Liver (tissue), 8 donors: ENCODE measurements at regions not wholly inside any gene's neighbourhood (a gene's known extent, or its start where the extent isn't known, plus 50 kb on each side); places are given as distances from the start of the nearest gene placed in this dataset.

ENCODE experiments used
- DNase-seq: peaks from one replicate; pipeline ENCODE4 v3.0.0-alpha.2; 2017; ENCODE audit warnings: low spot score
- H3K27ac ChIP-seq, 2 donors: one replicate each; pipeline ENCODE4 v1.7.0; 2013; ENCODE audit warnings: inconsistent platforms in 2 of 2, low read length in 2 of 2, control low read depth in 1 of 2, low read depth in 1 of 2, mild to moderate bottlenecking in 1 of 2
- H3K27me3 ChIP-seq, 4 donors: one replicate each; pipeline versions ENCODE4 v1.6.1 to v1.7.0; 2013; ENCODE audit warnings: low read length in 3 of 4, inconsistent platforms in 1 of 4, mild to moderate bottlenecking in 1 of 4, moderate library complexity in 1 of 4; ENCODE audit not compliant: control insufficient read depth in 4 of 4, insufficient read depth in 4 of 4
- H3K36me3 ChIP-seq, 4 donors: one replicate each; pipeline versions ENCODE4 v1.6.1 to v1.7.0; 2013; ENCODE audit warnings: low read length in 3 of 4, mild to moderate bottlenecking in 3 of 4, low read depth in 1 of 4, moderate library complexity in 1 of 4; ENCODE audit not compliant: control insufficient read depth in 4 of 4, insufficient read depth in 3 of 4
- H3K4me1 ChIP-seq, 4 donors: one replicate each; pipeline versions ENCODE4 v1.6.1 to v1.7.0; 2013; ENCODE audit warnings: low read length in 3 of 4, mild to moderate bottlenecking in 3 of 4, moderate library complexity in 1 of 4; ENCODE audit not compliant: control insufficient read depth in 4 of 4, insufficient read depth in 4 of 4
- H3K4me3 ChIP-seq, 3 donors: one replicate each; pipeline versions ENCODE4 v1.6.1 to v1.7.0; 2013; ENCODE audit warnings: low read length in 3 of 3, control low read depth in 1 of 3, low read depth in 1 of 3, mild to moderate bottlenecking in 1 of 3
- H3K9ac ChIP-seq, 2 donors: one replicate each; pipeline ENCODE4 v1.7.0; 2013; ENCODE audit warnings: low read length in 2 of 2, mild to moderate bottlenecking in 2 of 2, moderate library complexity in 2 of 2, control low read depth in 1 of 2, low read depth in 1 of 2
- H3K9me3 ChIP-seq, 4 donors: one replicate each; pipeline versions ENCODE4 v1.6.1 to v1.7.0; 2013; ENCODE audit warnings: low read length in 3 of 4; ENCODE audit not compliant: control insufficient read depth in 4 of 4
- EGR1 ChIP-seq, 2 donors: IDR thresholded peaks; 2 replicates each; pipeline ENCODE4 v1.6.1; 2016 to 2018; ENCODE audit warnings: antibody characterized with exemption in 2 of 2, low read depth in 2 of 2
- FOXA1 ChIP-seq: IDR thresholded peaks from 2 replicates; pipeline ENCODE4 v1.6.1; 2016; ENCODE audit warnings: antibody characterized with exemption
- FOXA2 ChIP-seq: IDR thresholded peaks from 2 replicates; pipeline ENCODE4 v1.6.1; 2016; ENCODE audit warnings: antibody characterized with exemption
- GABPA ChIP-seq, 2 donors: IDR thresholded peaks in 1 of 2; conservative IDR thresholded peaks in 1 of 2; 2 replicates each; pipeline ENCODE4 v1.6.1; 2016; ENCODE audit warnings: antibody characterized with exemption in 2 of 2, mild to moderate bottlenecking in 1 of 2, moderate library complexity in 1 of 2
- HNF4A ChIP-seq, 2 donors: conservative IDR thresholded peaks; 2 replicates each; pipeline ENCODE4 v1.6.1; 2016; ENCODE audit warnings: antibody characterized with exemption in 2 of 2, mild to moderate bottlenecking in 2 of 2
- HNF4G ChIP-seq: IDR thresholded peaks from 2 replicates; pipeline ENCODE4 v1.6.1; 2016; ENCODE audit warnings: antibody characterized with exemption
- RAD21 ChIP-seq, 2 donors: IDR thresholded peaks; 2 replicates each; pipeline ENCODE4 v1.6.1; 2016; ENCODE audit warnings: antibody characterized with exemption in 2 of 2, mild to moderate bottlenecking in 2 of 2
- YY1 ChIP-seq: IDR thresholded peaks from 2 replicates; pipeline ENCODE4 v1.6.1; 2016; ENCODE audit warnings: antibody characterized with exemption, mild to moderate bottlenecking
- WGBS: extraction: QIAGEN DNeasy Blood & Tissue Kit; methylation state at CpG from one replicate; pipeline ENCODE4 v1.1.7; 2013; 5-methylcytosine and 5-hydroxymethylcytosine counted together
- TF ChIP-seq, protein P1 (sequence below): IDR thresholded peaks from 2 replicates; pipeline ENCODE4 v1.6.1; 2016; ENCODE audit warnings: antibody characterized with exemption
- TF ChIP-seq, protein P2 (sequence below): IDR thresholded peaks from 2 replicates; pipeline ENCODE4 v1.6.1; 2016; ENCODE audit warnings: antibody characterized with exemption
- TF ChIP-seq, protein P3 (sequence below): IDR thresholded peaks from 2 replicates; pipeline ENCODE4 v1.6.1; 2016; ENCODE audit warnings: antibody characterized with exemption
- TF ChIP-seq, protein P4 (sequence below): fragments of 150-350 bp; IDR thresholded peaks from 2 replicates; pipeline ENCODE4 v1.5.1; 2017; ENCODE audit warnings: improper control_type of control experiment, low read depth, low read length; ENCODE audit not compliant: missing input control
- donor health status: healthy.
- donor health status: healthy.
- donor health status: healthy.
- donor health status: healthy.
- donor health status: healthy.

GRCh38 chr6:169342710-169343109 is 89.1 kb upstream of the THBS2 start:
- H3K9ac ChIP-seq: no peak overlapping the region
- no peak for DNase-seq
- no peak overlapping the region for H3K4me3 ChIP-seq
- TF ChIP-seq GABPA (IDR thresholded peaks at IDR 0.05 in 1 of 2, conservative IDR thresholded peaks at IDR 0.05 in 1 of 2): no peak
- TF ChIP-seq, protein P1, sequence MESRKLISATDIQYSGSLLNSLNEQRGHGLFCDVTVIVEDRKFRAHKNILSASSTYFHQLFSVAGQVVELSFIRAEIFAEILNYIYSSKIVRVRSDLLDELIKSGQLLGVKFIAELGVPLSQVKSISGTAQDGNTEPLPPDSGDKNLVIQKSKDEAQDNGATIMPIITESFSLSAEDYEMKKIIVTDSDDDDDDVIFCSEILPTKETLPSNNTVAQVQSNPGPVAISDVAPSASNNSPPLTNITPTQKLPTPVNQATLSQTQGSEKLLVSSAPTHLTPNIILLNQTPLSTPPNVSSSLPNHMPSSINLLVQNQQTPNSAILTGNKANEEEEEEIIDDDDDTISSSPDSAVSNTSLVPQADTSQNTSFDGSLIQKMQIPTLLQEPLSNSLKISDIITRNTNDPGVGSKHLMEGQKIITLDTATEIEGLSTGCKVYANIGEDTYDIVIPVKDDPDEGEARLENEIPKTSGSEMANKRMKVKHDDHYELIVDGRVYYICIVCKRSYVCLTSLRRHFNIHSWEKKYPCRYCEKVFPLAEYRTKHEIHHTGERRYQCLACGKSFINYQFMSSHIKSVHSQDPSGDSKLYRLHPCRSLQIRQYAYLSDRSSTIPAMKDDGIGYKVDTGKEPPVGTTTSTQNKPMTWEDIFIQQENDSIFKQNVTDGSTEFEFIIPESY: no peak
- TF ChIP-seq, protein P2, sequence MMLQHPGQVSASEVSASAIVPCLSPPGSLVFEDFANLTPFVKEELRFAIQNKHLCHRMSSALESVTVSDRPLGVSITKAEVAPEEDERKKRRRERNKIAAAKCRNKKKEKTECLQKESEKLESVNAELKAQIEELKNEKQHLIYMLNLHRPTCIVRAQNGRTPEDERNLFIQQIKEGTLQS: no peak
- no peak for TF ChIP-seq HNF4A (conservative IDR thresholded peaks at IDR 0.05)
- no peak for TF ChIP-seq FOXA1
- no peak for TF ChIP-seq FOXA2
- TF ChIP-seq RAD21 (IDR thresholded peaks at IDR 0.05): no peak
- no peak for TF ChIP-seq HNF4G
- WGBS: 74% methylated on average over 3 of the region's 3 CpGs
- H3K9me3 ChIP-seq: peaks cover 0 to 4% (median 0%) of the 10 kb centered on the region in 4 donors
- no peak overlapping the region for H3K27ac ChIP-seq
- H3K4me1 ChIP-seq: no peaks in the 10 kb centered on the region
- peaks cover 0 to 2% (median 0%) of the 10 kb centered on the region in 4 donors for H3K27me3 ChIP-seq
- H3K36me3 ChIP-seq: no peaks in the 10 kb centered on the region

DNA sequence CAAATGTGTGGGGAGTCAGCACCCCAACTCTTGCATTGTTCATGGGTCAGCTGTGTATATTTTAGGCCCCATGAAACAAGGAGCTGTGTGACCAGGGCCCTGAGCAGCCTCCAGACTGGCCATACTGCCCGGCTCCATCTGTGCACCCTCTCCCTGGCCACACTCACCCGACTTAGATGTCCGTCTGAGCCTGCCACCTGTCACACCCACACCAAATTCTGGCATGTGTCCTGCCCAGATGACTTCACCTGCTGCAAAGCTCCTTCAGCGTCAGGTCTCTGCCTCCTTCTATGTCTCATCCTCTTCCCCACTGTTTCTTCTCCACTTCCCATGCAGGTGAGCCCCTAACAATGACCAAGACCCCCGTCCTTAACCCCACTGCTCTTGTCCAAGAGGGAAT is 88.1 kb upstream of the THBS2 start:
- Histone ChIP-seq H3K36me3 (no peaks in the 10 kb centered on the region), H3K4me3 (no peak overlapping the region), H3K9me3 (peaks cover 0 to 4% (median 0%) of the 10 kb centered on the region in 4 donors), H3K4me1 (no peaks in the 10 kb centered on the region), H3K27me3 (peaks cover 0 to 2% (median 0%) of the 10 kb centered on the region in 4 donors), H3K9ac (no peak overlapping the region), H3K27ac (no peak overlapping the region)
- 79% methylated on average over 5 of the region's 5 CpGs for WGBS
- TF ChIP-seq, protein P1: no peak
- TF ChIP-seq EGR1 (IDR thresholded peaks at IDR 0.05; ENCODE audit: low read depth in 2 of 2) (no peak), FOXA1 (no peak), YY1 (no peak), HNF4G (no peak)
- TF ChIP-seq, protein P3, sequence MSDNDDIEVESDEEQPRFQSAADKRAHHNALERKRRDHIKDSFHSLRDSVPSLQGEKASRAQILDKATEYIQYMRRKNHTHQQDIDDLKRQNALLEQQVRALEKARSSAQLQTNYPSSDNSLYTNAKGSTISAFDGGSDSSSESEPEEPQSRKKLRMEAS: no peak
- TF ChIP-seq, protein P4, sequence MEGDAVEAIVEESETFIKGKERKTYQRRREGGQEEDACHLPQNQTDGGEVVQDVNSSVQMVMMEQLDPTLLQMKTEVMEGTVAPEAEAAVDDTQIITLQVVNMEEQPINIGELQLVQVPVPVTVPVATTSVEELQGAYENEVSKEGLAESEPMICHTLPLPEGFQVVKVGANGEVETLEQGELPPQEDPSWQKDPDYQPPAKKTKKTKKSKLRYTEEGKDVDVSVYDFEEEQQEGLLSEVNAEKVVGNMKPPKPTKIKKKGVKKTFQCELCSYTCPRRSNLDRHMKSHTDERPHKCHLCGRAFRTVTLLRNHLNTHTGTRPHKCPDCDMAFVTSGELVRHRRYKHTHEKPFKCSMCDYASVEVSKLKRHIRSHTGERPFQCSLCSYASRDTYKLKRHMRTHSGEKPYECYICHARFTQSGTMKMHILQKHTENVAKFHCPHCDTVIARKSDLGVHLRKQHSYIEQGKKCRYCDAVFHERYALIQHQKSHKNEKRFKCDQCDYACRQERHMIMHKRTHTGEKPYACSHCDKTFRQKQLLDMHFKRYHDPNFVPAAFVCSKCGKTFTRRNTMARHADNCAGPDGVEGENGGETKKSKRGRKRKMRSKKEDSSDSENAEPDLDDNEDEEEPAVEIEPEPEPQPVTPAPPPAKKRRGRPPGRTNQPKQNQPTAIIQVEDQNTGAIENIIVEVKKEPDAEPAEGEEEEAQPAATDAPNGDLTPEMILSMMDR: no peak
- DNase-seq: no peak
